HG02884 (cell line): ENCODE measurements at regions not wholly inside any gene's neighbourhood (a gene's known extent, or its start where the extent isn't known, plus 50 kb on each side); places are given as distances from the start of the nearest gene placed in this dataset.

Experiments
- ATAC-seq: cut with Tn5 transposase; IDR thresholded peaks from one replicate; pipeline ENCODE4 v1.9.1; 2021; ENCODE audit warnings: mild to moderate bottlenecking, moderate library complexity; ENCODE audit not compliant: unreplicated experiment

- no peak for ATAC-seq
Measured at GRCh38 chr5:157911568-157911967, 52.6 kb upstream of the CLINT1 start.
